ENCODE measurements at regions not wholly inside any gene's neighbourhood (a gene's known extent, or its start where the extent isn't known, plus 50 kb on each side); places are given as distances from the start of the nearest gene placed in this dataset.

GRCh38 chr4:26206339-26206738 lies 114.5 kb upstream of the RBPJ start:
- no peaks in the 10 kb centered on the region for H3K27me3 ChIP-seq (replicated peaks in 1 of 4; ENCODE audit: control insufficient read depth in 3 of 4, extremely low read depth in 1 of 4, insufficient read depth in 3 of 4, low read length in 3 of 4)
- TF ChIP-seq ATF3 (IDR thresholded peaks at IDR 0.05; ENCODE audit: insufficient read depth, low read depth, low read length) (no peak), JUND (IDR thresholded peaks at IDR 0.05; ENCODE audit: low read length) (no peak), RNF2 (IDR thresholded peaks at IDR 0.05; ENCODE audit: borderline replicate concordance, low read depth, low read length, missing control alignments, poor library complexity, severe bottlenecking) (no peak), EGR1 (IDR thresholded peaks at IDR 0.05; ENCODE audit: borderline replicate concordance, low read depth, low read length) (no peak), TEAD4 (IDR thresholded peaks at IDR 0.05; ENCODE audit: low read depth, low read length) (no peak), CTCF (IDR thresholded peaks at IDR 0.05; ENCODE audit: control extremely low read depth in 1 of 3, insufficient read depth in 1 of 3, low read depth in 1 of 3, low read length in 3 of 3) (no peak), YY1 (IDR thresholded peaks at IDR 0.05; ENCODE audit: low read depth, low read length) (no peak), TAF7 (optimal IDR thresholded peaks at IDR 0.05; ENCODE audit: borderline replicate concordance, low read depth, low read length) (no peak), HDAC6 (IDR thresholded peaks at IDR 0.05; ENCODE audit: low read depth, low read length) (no peak), NANOG (IDR thresholded peaks at IDR 0.05; ENCODE audit: insufficient read depth, low read depth, low read length, poor library complexity, severe bottlenecking) (no peak), SP1 (IDR thresholded peaks at IDR 0.05; ENCODE audit: low read depth, low read length) (no peak), TAF1 (IDR thresholded peaks at IDR 0.05; ENCODE audit: low read depth, low read length) (no peak)

More at GRCh38 chr4:26206339-26206738, 114.5 kb upstream of the RBPJ start:
- H3K4me1 ChIP-seq (replicated peaks in 1 of 4; ENCODE audit: control insufficient read depth in 3 of 4, insufficient read depth in 4 of 4, low read length in 3 of 4) = peaks cover 0 to 3% (median 1%) of the 10 kb centered on the region in 4 experiments; a peak in 3 of 7 replicates
- H2BK120ac ChIP-seq (replicated peaks; ENCODE audit: low read depth, low read length) = no peak overlapping the region
- H2BK5ac ChIP-seq (ENCODE audit: low read depth, low read length) = no peak overlapping the region
- no peak overlapping the region for H3K56ac ChIP-seq (replicated peaks; ENCODE audit: insufficient read length, low read depth, low read length)
- no peak overlapping the region for H2BK12ac ChIP-seq (ENCODE audit: low read depth, low read length)
- ChIA-PET CTCF (ENCODE audit: partially characterized antibody) (interaction anchor here (0.7 kb wide), 1 partner anchor 150 kb away, joined by 3 read pairs; no protein-coding TSS in a partner anchor), POLR2A (ENCODE audit: partially characterized antibody) (no interaction called here)
- H3K23me2 ChIP-seq (ENCODE audit: low read depth, low read length) = no peaks in the 10 kb centered on the region; the same call in 1 of the 2 replicates
- no peak overlapping the region for H3K4me3 ChIP-seq (ENCODE audit: extremely low read depth in 1 of 4, insufficient read depth in 2 of 4, low read depth in 3 of 4, low read length in 4 of 4)
- no peak overlapping the region for H3K9ac ChIP-seq (replicated peaks in 1 of 4; ENCODE audit: extremely low read depth in 1 of 4, low read depth in 3 of 4, low read length in 3 of 4)
- no peak overlapping the region for H3K4ac ChIP-seq (replicated peaks; ENCODE audit: insufficient read length, low read depth, low read length)
- no peak overlapping the region for H2AFZ ChIP-seq (ENCODE audit: low read length)
- no peak overlapping the region for H3K18ac ChIP-seq (ENCODE audit: extremely low read depth, low read length)
- no peak overlapping the region for H3K27ac ChIP-seq (ENCODE audit: low read depth, low read length)
- 84% methylated on average over 2 of the region's 2 CpGs; no CpG with 5 or more reads in 1 of the 2 experiments for WGBS, 2 experiments (ENCODE audit: extremely low coverage in 1 of 2, insufficient coverage in 1 of 2, insufficient read length in 1 of 2, insufficient replicate concordance in 2 of 2, low coverage in 1 of 2, low lambda C conversion rate in 2 of 2, missing lambda C conversion rate in 1 of 2)
- H4K8ac ChIP-seq (ENCODE audit: extremely low read depth, insufficient read depth, low read length) = no peak overlapping the region
- H3K79me2 ChIP-seq (ENCODE audit: control insufficient read depth in 1 of 2, insufficient read depth in 2 of 2, low read length in 2 of 2) = no peaks in the 10 kb centered on the region
- H3K14ac ChIP-seq (ENCODE audit: insufficient read length) = no peak overlapping the region
- H2AK5ac ChIP-seq (ENCODE audit: low read depth, low read length) = no peak overlapping the region
- H3K9me3 ChIP-seq (ENCODE audit: insufficient read depth in 2 of 2, low read depth in 1 of 2, low read length in 1 of 2) = no peaks in the 10 kb centered on the region
- no peak overlapping the region for H4K91ac ChIP-seq (replicated peaks; ENCODE audit: insufficient read length, low read length)
- no peaks in the 10 kb centered on the region for H3K79me1 ChIP-seq (ENCODE audit: low read depth, low read length)
- H3K23ac ChIP-seq (ENCODE audit: insufficient read length) = no peak overlapping the region
- no peak overlapping the region for H3K4me2 ChIP-seq (ENCODE audit: insufficient read depth in 1 of 2, low read depth in 2 of 2, low read length in 2 of 2)
- H2BK20ac ChIP-seq (ENCODE audit: low read length) = no peak overlapping the region
- DNase-seq (ENCODE audit: low read depth in 1 of 2, low spot score in 2 of 2) (no peak), FAIRE-seq (no peak)
- no peak overlapping the region for H2BK15ac ChIP-seq (ENCODE audit: low read length)
- no peaks in the 10 kb centered on the region for H4K20me1 ChIP-seq (replicated peaks in 1 of 2; ENCODE audit: control insufficient read depth in 1 of 2, insufficient read depth in 2 of 2, low read length in 2 of 2)
- H3K36me3 ChIP-seq (ENCODE audit: control insufficient read depth in 2 of 4, insufficient read depth in 4 of 4, low read length in 3 of 4) = no peaks in the 10 kb centered on the region
- H4K5ac ChIP-seq (ENCODE audit: insufficient read length, low read depth, low read length) = no peak overlapping the region

All from H1 (cell line).